H1 (cell line): ENCODE measurements at regions not wholly inside any gene's neighbourhood (a gene's known extent, or its start where the extent isn't known, plus 50 kb on each side); places are given as distances from the start of the nearest gene placed in this dataset.

ENCODE experiments used
- CTCF ChIA-PET: fragments of 300-600 bp; sonication (Branson Sonifier 250); formaldehyde crosslinking; loops from one replicate; lab custom pipeline; 2021; ENCODE audit not compliant: partially characterized antibody; lab: Charles Lee
- POLR2A ChIA-PET: fragments of 300-600 bp; sonication (Branson Sonifier 250); formaldehyde crosslinking; loops from one replicate; lab custom pipeline; 2021; ENCODE audit warnings: inconsistent platforms; ENCODE audit not compliant: partially characterized antibody; lab: Charles Lee
- DNase-seq, 2 experiments: peaks; one replicate each; pipeline versions ENCODE4 v3.0.0 to v3.0.0-alpha.2; 2010 to 2022; ENCODE audit warnings: low spot score in 2 of 2, low read depth in 1 of 2, mixed read lengths in 1 of 2
- FAIRE-seq: peaks from 2 replicates; lab custom pipeline; 2011; peaks lifted over from hg19 to GRCh38; lab: Jason Lieb, UNC
- H2AFZ ChIP-seq: 2 replicates; pipeline ENCODE4 v1.8.1; 2012; ENCODE audit warnings: low read length, inconsistent platforms
- H2AK5ac ChIP-seq: 2 replicates; pipeline ENCODE4 v1.6.1; 2013; ENCODE audit warnings: low read depth, low read length
- H2BK120ac ChIP-seq: replicated peaks from 2 replicates; pipeline ENCODE3; 2013; ENCODE audit warnings: low read depth, low read length, inconsistent platforms
- H2BK12ac ChIP-seq: 2 replicates; pipeline ENCODE4 v1.6.1; 2013; ENCODE audit warnings: low read depth, low read length
- H2BK15ac ChIP-seq: 2 replicates; pipeline ENCODE4 v1.6.1; 2013; ENCODE audit warnings: low read length
- H2BK20ac ChIP-seq: 2 replicates; pipeline ENCODE4 v1.6.1; 2013; ENCODE audit warnings: low read length
- H2BK5ac ChIP-seq: 2 replicates; pipeline ENCODE4 v1.6.1; 2013; ENCODE audit warnings: low read depth, low read length
- H3K14ac ChIP-seq: 2 replicates; pipeline ENCODE4 v1.6.1; 2013; ENCODE audit warnings: inconsistent platforms; ENCODE audit not compliant: insufficient read length
- H3K18ac ChIP-seq: 2 replicates; pipeline ENCODE4 v1.6.1; 2013; ENCODE audit warnings: low read length; ENCODE audit errors: extremely low read depth
- H3K23ac ChIP-seq: 2 replicates; pipeline ENCODE4 v1.6.1; 2013; ENCODE audit warnings: inconsistent platforms; ENCODE audit not compliant: insufficient read length
- H3K23me2 ChIP-seq: 2 replicates; pipeline ENCODE4 v1.6.1; 2013; ENCODE audit warnings: low read depth, low read length
- H3K27ac ChIP-seq: 2 replicates; pipeline ENCODE4 v1.6.1; 2011; ENCODE audit warnings: low read depth, low read length, inconsistent platforms
- H3K27me3 ChIP-seq, 4 experiments: replicated peaks in 1 of 4; 1 replicate in 1 of 4; 2 replicates in 3 of 4; pipeline versions ENCODE4 v1.6.1 to v1.8.1; 2011 to 2013; ENCODE audit warnings: low read length in 3 of 4, mild to moderate bottlenecking in 3 of 4, inconsistent platforms in 2 of 4, mixed read lengths in 2 of 4, moderate library complexity in 1 of 4; ENCODE audit not compliant: control insufficient read depth in 3 of 4, insufficient read depth in 3 of 4; ENCODE audit errors: extremely low read depth in 1 of 4
- H3K36me3 ChIP-seq, 4 experiments: 2 replicates each; pipeline versions ENCODE4 v1.6.1 to v1.8.1; 2011 to 2013; ENCODE audit warnings: mild to moderate bottlenecking in 4 of 4, low read length in 3 of 4, moderate library complexity in 2 of 4, control low read depth in 1 of 4, inconsistent platforms in 1 of 4; ENCODE audit not compliant: insufficient read depth in 4 of 4, control insufficient read depth in 2 of 4
- H3K4ac ChIP-seq: replicated peaks from 2 replicates; pipeline ENCODE3; 2013; ENCODE audit warnings: low read length, low read depth, mixed read lengths, inconsistent platforms; ENCODE audit not compliant: insufficient read length
- H3K4me1 ChIP-seq, 4 experiments: replicated peaks in 1 of 4; 1 replicate in 1 of 4; 2 replicates in 3 of 4; pipeline versions ENCODE4 v1.6.1 to v1.8.1; 2011 to 2013; ENCODE audit warnings: low read length in 3 of 4, inconsistent platforms in 2 of 4, mixed read lengths in 1 of 4; ENCODE audit not compliant: insufficient read depth in 4 of 4, control insufficient read depth in 3 of 4
- H3K4me2 ChIP-seq, 2 experiments: 2 replicates each; pipeline versions ENCODE4 v1.6.1 to v1.8.1; 2011 to 2013; ENCODE audit warnings: low read depth in 2 of 2, low read length in 2 of 2, control low read depth in 1 of 2, inconsistent platforms in 1 of 2, mild to moderate bottlenecking in 1 of 2; ENCODE audit not compliant: insufficient read depth in 1 of 2
- H3K4me3 ChIP-seq, 4 experiments: fragments of 200-600, 300-600 bp in 1 of 4; sonication (generic), shearing (Covaris generic), sonication (Bioruptor Twin) in 1 of 4; 2 replicates each; pipeline versions ENCODE4 v1.5.1 to v1.8.1; 2011 to 2016; ENCODE audit warnings: low read length in 4 of 4, low read depth in 3 of 4, control low read depth in 2 of 4, inconsistent platforms in 2 of 4, mild to moderate bottlenecking in 2 of 4, mixed read lengths in 1 of 4, moderate library complexity in 1 of 4; ENCODE audit not compliant: insufficient read depth in 2 of 4; ENCODE audit errors: extremely low read depth in 1 of 4
- H3K56ac ChIP-seq: replicated peaks from 2 replicates; pipeline ENCODE3; 2013; ENCODE audit warnings: low read depth, mild to moderate bottlenecking, mixed read lengths, low read length, inconsistent platforms; ENCODE audit not compliant: insufficient read length
- H3K79me1 ChIP-seq: 2 replicates; pipeline ENCODE4 v1.6.1; 2013; ENCODE audit warnings: low read depth, low read length, control low read depth
- H3K79me2 ChIP-seq, 2 experiments: 2 replicates each; pipeline versions ENCODE4 v1.6.1 to v1.8.1; 2012 to 2013; ENCODE audit warnings: low read length in 2 of 2, mild to moderate bottlenecking in 2 of 2, inconsistent platforms in 1 of 2; ENCODE audit not compliant: insufficient read depth in 2 of 2, control insufficient read depth in 1 of 2
- H3K9ac ChIP-seq, 4 experiments: replicated peaks in 1 of 4; 1 replicate in 1 of 4; 2 replicates in 3 of 4; pipeline versions ENCODE4 v1.6.1 to v1.8.1; 2011 to 2013; ENCODE audit warnings: low read depth in 3 of 4, low read length in 3 of 4, control low read depth in 2 of 4, mild to moderate bottlenecking in 2 of 4, moderate library complexity in 2 of 4, inconsistent platforms in 1 of 4; ENCODE audit errors: extremely low read depth in 1 of 4
- H3K9me3 ChIP-seq, 2 experiments: 2 replicates each; pipeline versions ENCODE4 v1.6.1 to v1.8.1; 2012 to 2013; ENCODE audit warnings: mild to moderate bottlenecking in 2 of 2, moderate library complexity in 2 of 2, control low read depth in 1 of 2, inconsistent platforms in 1 of 2, low read depth in 1 of 2, low read length in 1 of 2, mixed read lengths in 1 of 2; ENCODE audit not compliant: insufficient read depth in 2 of 2
- H4K20me1 ChIP-seq, 2 experiments: replicated peaks in 1 of 2; 2 replicates each; pipeline versions ENCODE3 to v1.8.1; 2011 to 2013; ENCODE audit warnings: inconsistent platforms in 2 of 2, low read length in 2 of 2, mild to moderate bottlenecking in 1 of 2; ENCODE audit not compliant: insufficient read depth in 2 of 2, control insufficient read depth in 1 of 2
- H4K5ac ChIP-seq: 2 replicates; pipeline ENCODE4 v1.6.1; 2013; ENCODE audit warnings: low read length, low read depth, mixed read lengths, inconsistent platforms; ENCODE audit not compliant: insufficient read length
- H4K8ac ChIP-seq: 2 replicates; pipeline ENCODE4 v1.8.0; 2013; ENCODE audit warnings: mild to moderate bottlenecking, moderate library complexity, low read length, inconsistent platforms; ENCODE audit not compliant: insufficient read depth; ENCODE audit errors: extremely low read depth
- H4K91ac ChIP-seq: replicated peaks from 2 replicates; pipeline ENCODE3; 2013; ENCODE audit warnings: low read length, mixed read lengths, inconsistent platforms; ENCODE audit not compliant: insufficient read length
- ASH2L ChIP-seq: fragments of 200-600, 300-600 bp; sonication (generic); IDR thresholded peaks from one replicate; pipeline ENCODE4 v1.7.1; 2017; ENCODE audit warnings: low read length
- CHD2 ChIP-seq: IDR thresholded peaks from 2 replicates; pipeline ENCODE4 v1.6.1; 2012; ENCODE audit warnings: low read length, improper control_type of control experiment
- FOSL1 ChIP-seq: IDR thresholded peaks from 2 replicates; pipeline ENCODE4 v1.6.1; 2011; ENCODE audit warnings: mild to moderate bottlenecking, low read depth, low read length, moderate library complexity; ENCODE audit not compliant: insufficient read depth
- GABPA ChIP-seq: IDR thresholded peaks from 2 replicates; pipeline ENCODE4 v1.6.1; 2011; ENCODE audit warnings: mild to moderate bottlenecking, low read length, moderate library complexity, borderline replicate concordance; ENCODE audit not compliant: insufficient read depth
- GTF2F1 ChIP-seq: IDR thresholded peaks from 2 replicates; pipeline ENCODE4 v1.6.1; 2012; ENCODE audit warnings: low read depth, low read length, improper control_type of control experiment, borderline replicate concordance
- KDM4A ChIP-seq: IDR thresholded peaks from one replicate; pipeline ENCODE4 v1.7.1; 2012; ENCODE audit warnings: low read depth, mild to moderate bottlenecking, moderate library complexity, low read length, inconsistent platforms; ENCODE audit not compliant: severe bottlenecking
- POLR2A ChIP-seq, 2 experiments: IDR thresholded peaks; 1 replicate in 1 of 2; 2 replicates in 1 of 2; pipeline ENCODE4 v1.6.1; 2011; ENCODE audit warnings: low read depth in 2 of 2, low read length in 2 of 2, mild to moderate bottlenecking in 2 of 2; ENCODE audit errors: control extremely low read depth in 1 of 2
- RAD21 ChIP-seq, 2 experiments: IDR thresholded peaks in 1 of 2; conservative IDR thresholded peaks in 1 of 2; 2 replicates each; pipeline ENCODE4 v1.6.1; 2011; ENCODE audit warnings: low read depth in 2 of 2, low read length in 2 of 2, improper control_type of control experiment in 1 of 2, inconsistent platforms in 1 of 2, mild to moderate bottlenecking in 1 of 2, moderate library complexity in 1 of 2
- SIRT6 ChIP-seq: IDR thresholded peaks from one replicate; pipeline ENCODE4 v1.7.1; 2012; ENCODE audit warnings: low read length, inconsistent platforms
- SP1 ChIP-seq: IDR thresholded peaks from 2 replicates; pipeline ENCODE4 v1.6.1; 2011; ENCODE audit warnings: low read depth, low read length
- TAF7 ChIP-seq: optimal IDR thresholded peaks from 2 replicates; pipeline ENCODE3; 2011; ENCODE audit warnings: low read depth, mild to moderate bottlenecking, inconsistent platforms, low read length, moderate library complexity, borderline replicate concordance
- TEAD4 ChIP-seq: IDR thresholded peaks from 2 replicates; pipeline ENCODE4 v1.6.1; 2012; ENCODE audit warnings: low read depth, low read length, inconsistent platforms, mixed read lengths
- USF2 ChIP-seq: IDR thresholded peaks from 2 replicates; pipeline ENCODE4 v1.6.1; 2011; ENCODE audit warnings: low read length, improper control_type of control experiment
- WGBS, 2 experiments: shearing (Covaris generic) in 1 of 2; methylation state at CpG; one replicate each; pipeline versions ENCODE4 v1.1.6 to v1.1.7; 2013 to 2015; ENCODE audit warnings: low lambda C conversion rate in 2 of 2, mixed read lengths in 2 of 2, inconsistent platforms in 1 of 2, low coverage in 1 of 2, missing lambda C conversion rate in 1 of 2; ENCODE audit not compliant: insufficient replicate concordance in 2 of 2, insufficient coverage in 1 of 2, insufficient read length in 1 of 2; ENCODE audit errors: extremely low coverage in 1 of 2, missing lambda C conversion rate in 1 of 2; 5-methylcytosine and 5-hydroxymethylcytosine counted together

GRCh38 chrX:88883200-88883599 is 136.2 kb downstream of the CPXCR1 start:
- H3K27ac ChIP-seq = no peak overlapping the region
- TF ChIP-seq RAD21 (IDR thresholded peaks at IDR 0.05 in 1 of 2, conservative IDR thresholded peaks at IDR 0.05 in 1 of 2; ENCODE audit: low read depth in 2 of 2, low read length in 2 of 2) = no peak
- TF ChIP-seq GABPA = no peak
- no peak for TF ChIP-seq TAF7
- TF ChIP-seq TEAD4 = no peak
- no peak for TF ChIP-seq POLR2A (IDR thresholded peaks at IDR 0.05; ENCODE audit: control extremely low read depth in 1 of 2, low read depth in 2 of 2, low read length in 2 of 2)
- no peak for TF ChIP-seq ASH2L
- TF ChIP-seq KDM4A = no peak
- TF ChIP-seq SIRT6 = no peak
- no peak for TF ChIP-seq USF2
- TF ChIP-seq SP1 = no peak
- TF ChIP-seq FOSL1 = no peak
- TF ChIP-seq GTF2F1 = no peak
- TF ChIP-seq CHD2 = no peak
- WGBS, 2 experiments = 92% methylated on average over 3 of the region's 3 CpGs; no CpG with 5 or more reads in 1 of the 2 experiments
- CTCF ChIA-PET = no interaction called here
- FAIRE-seq (no peak), DNase-seq (no peak)
- no peak overlapping the region for H3K4me3 ChIP-seq
- no peak overlapping the region for H4K5ac ChIP-seq
- H3K4ac ChIP-seq = no peak overlapping the region
- no peaks in the 10 kb centered on the region for H3K79me2 ChIP-seq
- H3K36me3 ChIP-seq = no peaks in the 10 kb centered on the region
- no peaks in the 10 kb centered on the region for H3K79me1 ChIP-seq
- H2BK12ac ChIP-seq = no peak overlapping the region
- no peak overlapping the region for H2AK5ac ChIP-seq
- H2AFZ ChIP-seq = no peak overlapping the region
- H3K23me2 ChIP-seq = no peaks in the 10 kb centered on the region
- H2BK120ac ChIP-seq = no peak overlapping the region
- no peak overlapping the region for H3K18ac ChIP-seq
- H3K9ac ChIP-seq = no peak overlapping the region
- H4K20me1 ChIP-seq = no peaks in the 10 kb centered on the region
- H4K8ac ChIP-seq = no peak overlapping the region
- no peak overlapping the region for H3K23ac ChIP-seq
- no peak overlapping the region for H2BK20ac ChIP-seq
- no peak overlapping the region for H2BK5ac ChIP-seq
- POLR2A ChIA-PET = no interaction called here
- H3K9me3 ChIP-seq = no peaks in the 10 kb centered on the region
- no peaks in the 10 kb centered on the region for H3K4me1 ChIP-seq
- H3K27me3 ChIP-seq = no peaks in the 10 kb centered on the region
- no peak overlapping the region for H3K4me2 ChIP-seq
- H3K14ac ChIP-seq = no peak overlapping the region
- H3K56ac ChIP-seq = no peak overlapping the region
- H2BK15ac ChIP-seq = no peak overlapping the region
- H4K91ac ChIP-seq = no peak overlapping the region
